ENCODE measurements at regions not wholly inside any gene's neighbourhood (a gene's known extent, or its start where the extent isn't known, plus 50 kb on each side); places are given as distances from the start of the nearest gene placed in this dataset.
A peak's percentile ranks its signal among the peaks of the same experiment; 100 is the strongest.
"Not testable (repeated sequence)": the region's sequence is repeated elsewhere in the genome, so short reads cannot be mapped to it uniquely, and the experiment has no call there.

- Histone ChIP-seq H3K9me3 (no peaks in the 10 kb centered on the region), H3K4me3 (no peak overlapping the region), H3K36me3 (replicated peaks in 1 of 2; ENCODE audit: insufficient read depth in 1 of 2, low read depth in 2 of 2) (no peaks in the 10 kb centered on the region), H3K4me1 (no peaks in the 10 kb centered on the region), H3K27me3 (no peaks in the 10 kb centered on the region), H3K27ac (no peak overlapping the region)
- TF ChIP-seq CTCF (IDR thresholded peaks at IDR 0.05) (no peak), POLR2A (IDR thresholded peaks at IDR 0.05) (no peak)
- DNase-seq: peak; percentile 15 to 67 (median 24)
- no peak for ATAC-seq
- intact Hi-C loops (cut with DNase I): no loop called here
- 4 to 7% methylated on average over 1 of the region's 1 CpG for WGBS, 2 donors
Observed at GRCh38 chr11:87454241-87454640, 416.5 kb downstream of the TMEM135 start.

GRCh38 chr11:87453531-87454089 is 415.9 kb downstream of the TMEM135 start:
- DNase-seq (no peak), ATAC-seq (no peak)
- Histone ChIP-seq H3K36me3 (replicated peaks in 1 of 2; ENCODE audit: insufficient read depth in 1 of 2, low read depth in 2 of 2) (no peaks in the 10 kb centered on the region), H3K4me1 (no peaks in the 10 kb centered on the region), H3K27ac (no peak overlapping the region), H3K9me3 (no peaks in the 10 kb centered on the region), H3K4me3 (no peak overlapping the region), H3K27me3 (no peaks in the 10 kb centered on the region)
- intact Hi-C loops (cut with DNase I): no loop called here
- 80 to 83% methylated on average over 5 of the region's 5 CpGs for WGBS, 2 donors
- TF ChIP-seq POLR2A (IDR thresholded peaks at IDR 0.05) (no peak), CTCF (IDR thresholded peaks at IDR 0.05) (no peak)

GRCh38 chr11:87452025-87452424 is 414.3 kb downstream of the TMEM135 start:
- WGBS, 2 donors: 79 to 93% methylated on average over 2 of the region's 2 CpGs
- H3K27me3 ChIP-seq; H3K36me3 ChIP-seq (replicated peaks in 1 of 2; ENCODE audit: insufficient read depth in 1 of 2, low read depth in 2 of 2); ATAC-seq; H3K4me3 ChIP-seq; DNase-seq; H3K27ac ChIP-seq; H3K9me3 ChIP-seq; H3K4me1 ChIP-seq; intact Hi-C loops (cut with DNase I): not testable (repeated sequence)

GRCh38 chr11:87451395-87451794 is 413.7 kb downstream of the TMEM135 start:
- intact Hi-C loops (cut with DNase I): no loop called here
- Histone ChIP-seq H3K36me3 (replicated peaks in 1 of 2; ENCODE audit: insufficient read depth in 1 of 2, low read depth in 2 of 2) (no peaks in the 10 kb centered on the region), H3K4me3 (no peak overlapping the region), H3K9me3 (no peaks in the 10 kb centered on the region), H3K27me3 (no peaks in the 10 kb centered on the region), H3K27ac (no peak overlapping the region), H3K4me1 (no peaks in the 10 kb centered on the region)
- TF ChIP-seq CTCF (IDR thresholded peaks at IDR 0.05) (no peak), POLR2A (IDR thresholded peaks at IDR 0.05) (no peak)
- WGBS, 2 donors: 83 to 88% methylated on average over 6 of the region's 6 CpGs
- DNase-seq: no peak
- ATAC-seq: no peak

- intact Hi-C loops (cut with DNase I): no loop called here
- Histone ChIP-seq H3K9me3 (no peaks in the 10 kb centered on the region), H3K4me3 (no peak overlapping the region), H3K27me3 (no peaks in the 10 kb centered on the region), H3K36me3 (replicated peaks in 1 of 2; ENCODE audit: insufficient read depth in 1 of 2, low read depth in 2 of 2) (no peaks in the 10 kb centered on the region), H3K27ac (no peak overlapping the region), H3K4me1 (no peaks in the 10 kb centered on the region)
- no peak for TF ChIP-seq CTCF (IDR thresholded peaks at IDR 0.05)
- TF ChIP-seq POLR2A (IDR thresholded peaks at IDR 0.05): no peak
- WGBS, 2 donors: 62 to 64% methylated on average over 2 of the region's 2 CpGs
- ATAC-seq (no peak), DNase-seq (no peak)
Observed at GRCh38 chr11:87447606-87448005, 409.9 kb downstream of the TMEM135 start.
